MCF 10A (cell line): ENCODE measurements at regions not wholly inside any gene's neighbourhood (a gene's known extent, or its start where the extent isn't known, plus 50 kb on each side); places are given as distances from the start of the nearest gene placed in this dataset.

ENCODE experiments used
- BruUV-seq: library from RNA; stranded (reverse); fragments of 400-500 nt; replicated peaks from 2 replicates; lab custom pipeline; 2021; lab: Mats Ljungman, UMichigan
- CTCF ChIA-PET: fragments of 300-600 bp; sonication (Branson Sonifier 250); formaldehyde crosslinking; extraction: SDS; loops from one replicate; lab custom pipeline; 2021; ENCODE audit warnings: antibody characterized with exemption, inconsistent platforms; lab: Yijun Ruan, JAX
- POLR2A ChIA-PET: fragments of 300-600, 350-650 bp; sonication (Branson Sonifier 250); formaldehyde crosslinking; extraction: SDS; loops from one replicate; lab custom pipeline; 2020; ENCODE audit warnings: antibody characterized with exemption, inconsistent platforms; lab: Yijun Ruan, JAX
- DNase-seq: peaks from one replicate; pipeline ENCODE4 v3.0.0-alpha.2; 2018; ENCODE audit not compliant: unreplicated experiment
- H3K27ac Mint-ChIP-seq: one replicate; pipeline ENCODE4 v1.8.0; 2022; ENCODE audit warnings: mild to moderate bottlenecking, low read depth, mixed read lengths; ENCODE audit not compliant: unreplicated experiment
- H3K27me3 Mint-ChIP-seq: one replicate; pipeline ENCODE4 v1.8.0; 2022; ENCODE audit warnings: mixed read lengths; ENCODE audit not compliant: insufficient read depth, unreplicated experiment
- H3K36me3 Mint-ChIP-seq: one replicate; pipeline ENCODE4 v1.8.0; 2022; ENCODE audit warnings: mild to moderate bottlenecking, moderate library complexity, mixed read lengths; ENCODE audit not compliant: insufficient read depth, unreplicated experiment
- H3K4me1 Mint-ChIP-seq: one replicate; pipeline ENCODE4 v1.8.0; 2022; ENCODE audit warnings: mixed read lengths; ENCODE audit not compliant: insufficient read depth, unreplicated experiment
- H3K4me3 Mint-ChIP-seq: one replicate; pipeline ENCODE4 v1.8.0; 2022; ENCODE audit warnings: mild to moderate bottlenecking, moderate library complexity, mixed read lengths; ENCODE audit not compliant: unreplicated experiment
- H3K9me3 Mint-ChIP-seq: one replicate; pipeline ENCODE4 v1.8.0; 2022; ENCODE audit warnings: mixed read lengths; ENCODE audit not compliant: unreplicated experiment
- CTCF ChIP-seq: fragments of 200-600 bp; IDR thresholded peaks from one replicate; pipeline ENCODE4 v1.8.0; 2022; ENCODE audit warnings: antibody characterized with exemption, mild to moderate bottlenecking; ENCODE audit not compliant: unreplicated experiment
- intact Hi-C: fragments of 100-400 bp; cut with micrococcal nuclease; formaldehyde crosslinking; loops from 2 replicates; pipeline ENCODE4 v1.14.1; 2022

GRCh38 chr15:38687775-38688495, 123.3 kb upstream of the RASGRP1 start:
- H3K36me3 Mint-ChIP-seq = peaks cover 5% of the 10 kb centered on the region
- intact Hi-C loops = no loop called here
- no peak for TF ChIP-seq CTCF
- CTCF ChIA-PET = interaction anchor here (0.6 to 11.1 kb wide), 12 partner anchors 13 to 1418 kb away, joined by 3 to 258 read pairs (median 4); partner anchors contain the start of gene RASGRP1
- H3K27me3 Mint-ChIP-seq = no peaks in the 10 kb centered on the region
- H3K9me3 Mint-ChIP-seq = no peaks in the 10 kb centered on the region
- H3K4me1 Mint-ChIP-seq = peaks cover 6% of the 10 kb centered on the region
- H3K4me3 Mint-ChIP-seq = no peak overlapping the region
- no peak overlapping the region for H3K27ac Mint-ChIP-seq
- POLR2A ChIA-PET = interaction anchor here (0.6 kb wide), 1 partner anchor 24 kb away, joined by 3 read pairs; no protein-coding TSS in a partner anchor
- no peak for DNase-seq
- no TSS peak for BruUV-seq

GRCh38 chr15:38688761-38689160, 124.1 kb upstream of the RASGRP1 start:
- H3K4me1 Mint-ChIP-seq = peaks cover 6% of the 10 kb centered on the region
- intact Hi-C loops = no loop called here
- no peak for DNase-seq
- BruUV-seq = no TSS peak
- TF ChIP-seq CTCF = no peak
- CTCF ChIA-PET = interaction anchor here (0.8 to 11.1 kb wide), 8 partner anchors 8 to 350 kb away, joined by 3 to 258 read pairs (median 14); partner anchors contain the start of gene RASGRP1
- H3K27me3 Mint-ChIP-seq = no peaks in the 10 kb centered on the region
- peaks cover 5% of the 10 kb centered on the region for H3K36me3 Mint-ChIP-seq
- no peak overlapping the region for H3K4me3 Mint-ChIP-seq
- no peak overlapping the region for H3K27ac Mint-ChIP-seq
- POLR2A ChIA-PET = no interaction called here
- no peaks in the 10 kb centered on the region for H3K9me3 Mint-ChIP-seq

GRCh38 chr15:38689522-38689921, 124.9 kb upstream of the RASGRP1 start:
- no peak for TF ChIP-seq CTCF
- DNase-seq = no peak
- Mint-ChIP-seq H3K9me3 (no peaks in the 10 kb centered on the region), H3K4me1 (peaks cover 6% of the 10 kb centered on the region), H3K27me3 (no peaks in the 10 kb centered on the region), H3K36me3 (peaks cover 5% of the 10 kb centered on the region), H3K4me3 (no peak overlapping the region), H3K27ac (no peak overlapping the region)
- ChIA-PET POLR2A (no interaction called here), CTCF (interaction anchor here (0.6 to 11.1 kb wide), 20 partner anchors 10 to 706 kb away, joined by 3 to 258 read pairs (median 6); partner anchors contain the start of genes FAM98B and RASGRP1)
- BruUV-seq = no TSS peak
- intact Hi-C loops = no loop called here

- POLR2A ChIA-PET = no interaction called here
- no peak overlapping the region for H3K27ac Mint-ChIP-seq
- intact Hi-C loops = no loop called here
- DNase-seq = no peak
- TF ChIP-seq CTCF = no peak
- H3K36me3 Mint-ChIP-seq = peaks cover 5% of the 10 kb centered on the region
- no peaks in the 10 kb centered on the region for H3K27me3 Mint-ChIP-seq
- no peaks in the 10 kb centered on the region for H3K9me3 Mint-ChIP-seq
- CTCF ChIA-PET = interaction anchor here (0.6 to 11.1 kb wide), 36 partner anchors 10 to 1624 kb away, joined by 3 to 258 read pairs (median 4); partner anchors contain the start of genes FAM98B and RASGRP1
- no peak overlapping the region for H3K4me3 Mint-ChIP-seq
- no TSS peak for BruUV-seq
- H3K4me1 Mint-ChIP-seq = peaks cover 6% of the 10 kb centered on the region
These were observed 125.6 kb upstream of the RASGRP1 start for GRCh38 chr15:38690216-38690615.
